HepG2 (cell line): ENCODE measurements at regions not wholly inside any gene's neighbourhood (a gene's known extent, or its start where the extent isn't known, plus 50 kb on each side); places are given as distances from the start of the nearest gene placed in this dataset.

ENCODE experiments used
- KAT8 ChIP-seq: IDR thresholded peaks from 2 replicates; pipeline ENCODE4 v1.6.1; 2016; ENCODE audit warnings: missing genetic modification reagents, missing compliant biosample characterization
- KLF13 ChIP-seq: sonication (generic); formaldehyde crosslinking; IDR thresholded peaks from 2 replicates; pipeline ENCODE4 v1.4.0; 2020; ENCODE audit warnings: mild to moderate bottlenecking, missing genetic modification reagents
- KLF16 ChIP-seq, 2 experiments: sonication (generic) in 1 of 2; formaldehyde crosslinking in 1 of 2; IDR thresholded peaks; 2 replicates each; pipeline versions ENCODE4 v1.6.1 to v1.8.0; 2016 to 2023; ENCODE audit warnings: missing genetic modification reagents in 2 of 2, missing compliant biosample characterization in 1 of 2
- POLR2A ChIP-seq, 2 experiments: IDR thresholded peaks; 2 replicates each; pipeline ENCODE4 v1.6.1; 2011; ENCODE audit warnings: low read depth in 2 of 2, low read length in 2 of 2, mild to moderate bottlenecking in 1 of 2, moderate library complexity in 1 of 2; ENCODE audit not compliant: insufficient read depth in 1 of 2
- SMARCE1 ChIP-seq: fragments of 450-650 bp; IDR thresholded peaks from 2 replicates; pipeline ENCODE4 v1.6.1; 2017; ENCODE audit warnings: borderline replicate concordance
- TAF1 ChIP-seq: sonication (generic); formaldehyde crosslinking; IDR thresholded peaks from 2 replicates; pipeline ENCODE4 v1.4.0; 2020; ENCODE audit warnings: missing genetic modification reagents
- TOE1 ChIP-seq: sonication (generic); formaldehyde crosslinking; IDR thresholded peaks from 2 replicates; pipeline ENCODE4 v1.4.0; 2020; ENCODE audit warnings: mild to moderate bottlenecking, missing genetic modification reagents
- ZNF124 ChIP-seq: sonication (generic); formaldehyde crosslinking; IDR thresholded peaks from 2 replicates; pipeline ENCODE4 v1.4.0; 2020; ENCODE audit warnings: missing genetic modification reagents
- ZNF331 ChIP-seq: sonication (generic); formaldehyde crosslinking; IDR thresholded peaks from 2 replicates; pipeline ENCODE4 v1.4.0; 2020; ENCODE audit warnings: missing genetic modification reagents
- TF ChIP-seq, protein P1 (sequence below): sonication (generic); formaldehyde crosslinking; IDR thresholded peaks from 2 replicates; pipeline ENCODE4 v1.5.0; 2020; ENCODE audit warnings: mild to moderate bottlenecking, missing genetic modification reagents, moderate library complexity
- TF ChIP-seq, protein P2 (sequence below): sonication (generic); formaldehyde crosslinking; conservative IDR thresholded peaks from 2 replicates; pipeline ENCODE4 v1.4.0; 2020; ENCODE audit warnings: missing genetic modification reagents

DNA sequence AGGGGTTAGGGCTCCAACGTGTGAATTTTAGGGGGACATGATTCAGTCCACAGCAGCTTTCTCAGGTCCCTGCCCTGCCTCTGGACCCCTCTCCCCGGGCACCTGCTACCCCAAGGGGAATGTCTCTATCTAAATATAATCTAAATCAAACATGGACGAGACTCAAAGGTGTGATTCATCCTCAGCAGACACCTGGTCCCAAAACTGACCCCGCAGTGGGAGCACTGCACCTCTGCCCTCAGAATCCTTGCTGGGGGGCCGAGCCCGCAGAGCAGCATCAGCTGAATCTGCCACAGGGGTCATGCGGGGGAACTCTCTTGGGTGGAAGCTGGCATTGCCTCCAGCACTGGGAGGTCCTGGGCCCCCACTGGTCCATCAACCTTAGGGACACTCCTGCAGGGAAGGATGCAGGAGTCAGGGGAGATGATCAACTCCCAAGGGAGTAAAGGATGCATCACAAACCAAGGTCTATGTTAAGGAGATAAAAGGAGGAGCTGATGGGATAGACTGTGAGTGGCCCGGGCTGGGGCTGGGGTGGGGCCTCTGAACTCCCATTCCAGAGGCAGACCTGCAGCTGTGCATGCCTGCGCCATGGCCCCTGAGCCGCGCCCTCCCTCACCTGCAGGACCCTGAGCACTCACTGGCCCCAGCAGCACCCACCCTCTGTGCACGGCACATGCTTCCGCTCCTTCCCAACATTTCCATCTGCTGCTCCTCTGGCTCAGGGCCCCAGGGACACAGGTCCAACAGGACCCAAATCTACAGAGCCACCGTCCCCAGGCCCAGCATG, 54.0 kb downstream of the ADRA2C start:
- TF ChIP-seq, protein P1, sequence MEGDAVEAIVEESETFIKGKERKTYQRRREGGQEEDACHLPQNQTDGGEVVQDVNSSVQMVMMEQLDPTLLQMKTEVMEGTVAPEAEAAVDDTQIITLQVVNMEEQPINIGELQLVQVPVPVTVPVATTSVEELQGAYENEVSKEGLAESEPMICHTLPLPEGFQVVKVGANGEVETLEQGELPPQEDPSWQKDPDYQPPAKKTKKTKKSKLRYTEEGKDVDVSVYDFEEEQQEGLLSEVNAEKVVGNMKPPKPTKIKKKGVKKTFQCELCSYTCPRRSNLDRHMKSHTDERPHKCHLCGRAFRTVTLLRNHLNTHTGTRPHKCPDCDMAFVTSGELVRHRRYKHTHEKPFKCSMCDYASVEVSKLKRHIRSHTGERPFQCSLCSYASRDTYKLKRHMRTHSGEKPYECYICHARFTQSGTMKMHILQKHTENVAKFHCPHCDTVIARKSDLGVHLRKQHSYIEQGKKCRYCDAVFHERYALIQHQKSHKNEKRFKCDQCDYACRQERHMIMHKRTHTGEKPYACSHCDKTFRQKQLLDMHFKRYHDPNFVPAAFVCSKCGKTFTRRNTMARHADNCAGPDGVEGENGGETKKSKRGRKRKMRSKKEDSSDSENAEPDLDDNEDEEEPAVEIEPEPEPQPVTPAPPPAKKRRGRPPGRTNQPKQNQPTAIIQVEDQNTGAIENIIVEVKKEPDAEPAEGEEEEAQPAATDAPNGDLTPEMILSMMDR, result no peak
- TF ChIP-seq ZNF124 (no peak), TOE1 (CRISPR knock-in tag) (no peak), KLF16 (CRISPR knock-in tag; IDR thresholded peaks at IDR 0.05) (no peak), KLF13 (no peak), TAF1 (no peak), SMARCE1 (no peak), POLR2A (IDR thresholded peaks at IDR 0.05; ENCODE audit: insufficient read depth in 1 of 2, low read depth in 2 of 2, low read length in 2 of 2) (no peak), KAT8 (CRISPR knock-in tag) (no peak), ZNF331 (no peak)
- TF ChIP-seq, protein P2, sequence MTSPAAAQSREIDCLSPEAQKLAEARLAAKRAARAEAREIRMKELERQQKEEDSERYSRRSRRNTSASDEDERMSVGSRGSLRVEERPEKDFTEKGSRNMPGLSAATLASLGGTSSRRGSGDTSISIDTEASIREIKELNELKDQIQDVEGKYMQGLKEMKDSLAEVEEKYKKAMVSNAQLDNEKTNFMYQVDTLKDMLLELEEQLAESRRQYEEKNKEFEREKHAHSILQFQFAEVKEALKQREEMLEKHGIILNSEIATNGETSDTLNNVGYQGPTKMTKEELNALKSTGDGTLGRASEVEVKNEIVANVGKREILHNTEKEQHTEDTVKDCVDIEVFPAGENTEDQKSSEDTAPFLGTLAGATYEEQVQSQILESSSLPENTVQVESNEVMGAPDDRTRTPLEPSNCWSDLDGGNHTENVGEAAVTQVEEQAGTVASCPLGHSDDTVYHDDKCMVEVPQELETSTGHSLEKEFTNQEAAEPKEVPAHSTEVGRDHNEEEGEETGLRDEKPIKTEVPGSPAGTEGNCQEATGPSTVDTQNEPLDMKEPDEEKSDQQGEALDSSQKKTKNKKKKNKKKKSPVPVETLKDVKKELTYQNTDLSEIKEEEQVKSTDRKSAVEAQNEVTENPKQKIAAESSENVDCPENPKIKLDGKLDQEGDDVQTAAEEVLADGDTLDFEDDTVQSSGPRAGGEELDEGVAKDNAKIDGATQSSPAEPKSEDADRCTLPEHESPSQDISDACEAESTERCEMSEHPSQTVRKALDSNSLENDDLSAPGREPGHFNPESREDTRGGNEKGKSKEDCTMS, result no peak
